WERI-Rb-1 (cell line): ENCODE measurements at regions not wholly inside any gene's neighbourhood (a gene's known extent, or its start where the extent isn't known, plus 50 kb on each side); places are given as distances from the start of the nearest gene placed in this dataset.
A peak's percentile ranks its signal among the peaks of the same experiment; 100 is the strongest.

Experiments used
- DNase-seq: peaks from one replicate; pipeline ENCODE4 v3.0.0-alpha.2; 2020
- H3K27ac ChIP-seq: fragments of 250-450 bp; sonication (Bioruptor Pico); 2 replicates; pipeline ENCODE4 v1.5.1; 2020; ENCODE audit warnings: mild to moderate bottlenecking, moderate library complexity
- H3K27me3 ChIP-seq: fragments of 250-450 bp; sonication (Bioruptor Pico); 2 replicates; pipeline ENCODE4 v1.5.1; 2021; ENCODE audit warnings: mild to moderate bottlenecking, low read depth, moderate library complexity; ENCODE audit not compliant: insufficient read depth, severe bottlenecking
- H3K36me3 ChIP-seq: fragments of 250-450 bp; sonication (Bioruptor Pico); 2 replicates; pipeline ENCODE4 v1.5.1; 2020; ENCODE audit warnings: mild to moderate bottlenecking, moderate library complexity
- H3K4me3 ChIP-seq: 2 replicates; pipeline ENCODE4 v1.5.1; 2011; ENCODE audit warnings: low read depth, mild to moderate bottlenecking, control low read depth, low read length
- H3K9me3 ChIP-seq: fragments of 250-450 bp; sonication (Bioruptor Pico); 2 replicates; pipeline ENCODE4 v1.5.1; 2021; ENCODE audit warnings: mild to moderate bottlenecking, moderate library complexity; ENCODE audit not compliant: severe bottlenecking
- CTCF ChIP-seq: IDR thresholded peaks from 2 replicates; pipeline ENCODE4 v1.5.1; 2011; ENCODE audit warnings: low read depth, mild to moderate bottlenecking, control low read depth, inconsistent platforms, low read length

DNA sequence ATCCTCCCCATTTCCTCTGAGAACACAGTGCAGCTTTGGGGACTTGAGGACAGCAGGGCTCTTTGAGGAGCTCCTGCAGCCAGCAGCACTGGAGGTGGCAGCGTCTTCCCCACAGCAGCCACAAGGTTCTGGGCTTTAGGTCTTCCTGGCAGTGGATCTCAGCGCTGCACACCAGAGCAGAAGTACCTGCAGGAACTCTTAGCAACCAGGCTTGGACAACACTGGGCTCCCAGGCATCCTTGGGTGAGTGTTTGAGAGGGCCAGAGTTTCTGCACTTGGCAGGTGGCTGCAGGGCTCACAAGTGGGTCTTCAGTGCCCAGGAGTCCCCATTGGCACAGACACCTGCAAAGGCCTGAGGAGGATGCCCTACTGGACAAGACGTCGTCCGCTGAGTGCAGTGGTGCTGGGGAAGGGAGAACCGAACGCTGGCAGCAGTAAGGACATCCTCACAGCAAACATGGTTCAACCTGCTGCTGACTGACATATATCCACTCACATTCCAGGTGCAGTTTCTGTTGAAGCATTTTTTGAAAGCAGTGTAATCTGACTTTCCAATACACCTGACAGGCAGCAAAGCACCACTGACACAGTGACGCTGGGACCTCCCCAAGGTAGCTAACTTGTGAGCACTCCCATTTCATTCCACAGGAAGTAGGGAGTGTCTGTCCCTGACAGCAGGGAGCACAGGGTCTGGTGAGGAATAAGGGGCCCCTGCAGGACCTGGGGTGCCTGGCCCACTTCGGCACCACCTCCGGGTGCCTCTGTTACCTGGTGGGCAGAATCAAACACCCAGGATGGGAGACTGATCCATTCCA is 149.9 kb upstream of the COPS8 start:
- no peak for DNase-seq
- Histone ChIP-seq H3K27ac (no peak overlapping the region), H3K27me3 (no peaks in the 10 kb centered on the region), H3K4me3 (no peak overlapping the region), H3K36me3 (no peaks in the 10 kb centered on the region), H3K9me3 (no peaks in the 10 kb centered on the region)
- TF ChIP-seq CTCF = no peak

- Histone ChIP-seq H3K27me3 (no peaks in the 10 kb centered on the region), H3K36me3 (no peaks in the 10 kb centered on the region), H3K9me3 (no peaks in the 10 kb centered on the region), H3K4me3 (no peak overlapping the region), H3K27ac (no peak overlapping the region)
- no peak for TF ChIP-seq CTCF
- no peak for DNase-seq
Observed at GRCh38 chr2:236936446-236936940, 149.2 kb upstream of the COPS8 start.

DNA sequence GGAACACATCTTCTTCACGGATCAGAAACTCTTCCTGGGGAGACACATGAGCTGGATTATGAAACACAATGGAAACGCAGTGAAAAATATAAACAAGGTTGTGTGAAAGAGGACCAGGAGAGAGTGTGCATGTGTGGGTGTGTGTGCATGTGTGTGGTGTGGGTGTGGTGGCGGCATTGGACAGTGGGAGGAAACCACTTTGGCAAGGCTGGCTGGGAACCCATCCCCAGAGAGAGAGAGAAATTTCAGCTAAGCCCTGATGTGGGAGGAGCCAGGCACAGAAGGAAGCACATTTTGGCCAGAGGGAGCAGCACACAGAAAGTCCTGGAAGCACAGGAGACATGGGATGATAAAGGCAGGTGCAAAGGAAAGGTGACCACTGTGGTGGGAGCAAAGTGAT is 147.6 kb upstream of the COPS8 start:
- Histone ChIP-seq H3K27ac (no peak overlapping the region), H3K36me3 (no peaks in the 10 kb centered on the region), H3K9me3 (no peaks in the 10 kb centered on the region), H3K27me3 (no peaks in the 10 kb centered on the region), H3K4me3 (no peak overlapping the region)
- TF ChIP-seq CTCF = no peak
- no peak for DNase-seq

- DNase-seq = no peak
- no peak overlapping the region; the same call in 1 of the 2 replicates for H3K27ac ChIP-seq
- H3K27me3 ChIP-seq = no peaks in the 10 kb centered on the region
- no peak for TF ChIP-seq CTCF
- no peak overlapping the region for H3K4me3 ChIP-seq
- H3K9me3 ChIP-seq = no peaks in the 10 kb centered on the region
- no peaks in the 10 kb centered on the region for H3K36me3 ChIP-seq
Observed at GRCh38 chr2:236939271-236939670, 146.4 kb upstream of the COPS8 start.

DNA sequence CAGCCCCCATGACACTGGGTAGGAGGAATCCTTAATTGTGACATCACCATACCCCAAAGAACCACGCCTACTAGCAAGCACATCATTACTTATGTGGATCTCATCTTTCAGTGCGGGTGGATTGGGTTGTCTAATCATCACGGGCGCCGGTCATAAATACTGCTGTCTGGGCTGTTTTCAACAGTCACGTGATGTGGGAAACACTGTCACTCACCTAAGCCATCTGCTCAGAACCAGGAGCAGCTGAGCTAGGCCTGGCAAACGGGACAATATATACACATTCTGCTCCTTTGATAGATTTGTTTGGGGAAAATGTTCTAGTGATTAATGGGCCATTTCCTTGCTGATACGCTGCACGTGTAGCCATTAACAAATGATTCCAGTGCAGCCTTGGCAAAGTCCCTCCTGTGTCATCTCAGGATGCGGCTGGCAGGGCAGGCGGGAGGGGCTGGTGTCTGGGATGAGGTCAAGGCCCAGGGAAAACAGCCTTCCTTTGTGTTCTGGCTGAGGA is 145.9 kb upstream of the COPS8 start:
- peak; percentile 84 for DNase-seq
- H3K27ac ChIP-seq = peak overlapping the region; percentile 76
- no peak overlapping the region for H3K4me3 ChIP-seq
- no peaks in the 10 kb centered on the region for H3K27me3 ChIP-seq
- TF ChIP-seq CTCF = no peak
- no peaks in the 10 kb centered on the region for H3K9me3 ChIP-seq
- no peaks in the 10 kb centered on the region for H3K36me3 ChIP-seq
